ENCODE measurements at regions not wholly inside any gene's neighbourhood (a gene's known extent, or its start where the extent isn't known, plus 50 kb on each side); places are given as distances from the start of the nearest gene placed in this dataset.

DNA sequence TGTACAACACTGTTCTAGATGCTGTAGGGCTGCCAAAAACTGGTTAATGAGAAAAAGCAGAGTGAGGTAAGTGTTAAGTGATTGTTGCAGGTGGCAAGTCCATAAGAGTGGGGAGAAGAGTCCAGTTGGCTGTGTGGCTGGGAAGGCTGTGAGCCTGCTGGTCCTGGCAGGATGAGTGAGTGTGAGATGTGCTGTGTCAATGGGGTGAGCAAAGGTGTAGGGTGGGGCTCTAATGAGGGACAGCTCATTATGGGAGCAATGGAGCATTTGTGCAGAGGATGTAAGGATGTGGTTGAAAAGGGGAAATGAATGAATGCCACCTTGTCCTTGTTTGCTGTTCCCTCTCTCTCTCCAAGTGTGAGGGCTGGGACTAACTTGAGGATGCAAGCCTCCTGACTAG, 145.3 kb upstream of the ROPN1 start:
- TF ChIP-seq, protein P1, sequence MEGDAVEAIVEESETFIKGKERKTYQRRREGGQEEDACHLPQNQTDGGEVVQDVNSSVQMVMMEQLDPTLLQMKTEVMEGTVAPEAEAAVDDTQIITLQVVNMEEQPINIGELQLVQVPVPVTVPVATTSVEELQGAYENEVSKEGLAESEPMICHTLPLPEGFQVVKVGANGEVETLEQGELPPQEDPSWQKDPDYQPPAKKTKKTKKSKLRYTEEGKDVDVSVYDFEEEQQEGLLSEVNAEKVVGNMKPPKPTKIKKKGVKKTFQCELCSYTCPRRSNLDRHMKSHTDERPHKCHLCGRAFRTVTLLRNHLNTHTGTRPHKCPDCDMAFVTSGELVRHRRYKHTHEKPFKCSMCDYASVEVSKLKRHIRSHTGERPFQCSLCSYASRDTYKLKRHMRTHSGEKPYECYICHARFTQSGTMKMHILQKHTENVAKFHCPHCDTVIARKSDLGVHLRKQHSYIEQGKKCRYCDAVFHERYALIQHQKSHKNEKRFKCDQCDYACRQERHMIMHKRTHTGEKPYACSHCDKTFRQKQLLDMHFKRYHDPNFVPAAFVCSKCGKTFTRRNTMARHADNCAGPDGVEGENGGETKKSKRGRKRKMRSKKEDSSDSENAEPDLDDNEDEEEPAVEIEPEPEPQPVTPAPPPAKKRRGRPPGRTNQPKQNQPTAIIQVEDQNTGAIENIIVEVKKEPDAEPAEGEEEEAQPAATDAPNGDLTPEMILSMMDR (IDR thresholded peaks at IDR 0.05; ENCODE audit: extremely low read depth in 1 of 2, insufficient read depth in 1 of 2, low read depth in 1 of 2, low read length in 2 of 2): no peak
- TF ChIP-seq POLR2A (IDR thresholded peaks at IDR 0.05; ENCODE audit: low read depth, low read length): no peak
